ENCODE measurements at regions not wholly inside any gene's neighbourhood (a gene's known extent, or its start where the extent isn't known, plus 50 kb on each side); places are given as distances from the start of the nearest gene placed in this dataset.

- H3K36me3 ChIP-seq (ENCODE audit: low read length), result no peaks in the 10 kb centered on the region
- no peak overlapping the region for H3K4me3 ChIP-seq (ENCODE audit: insufficient read depth, low read length, poor library complexity, severe bottlenecking)
- H3K9me2 ChIP-seq (replicated peaks; ENCODE audit: insufficient read depth, low read length), result no peaks in the 10 kb centered on the region
- no peaks in the 10 kb centered on the region for H3K79me2 ChIP-seq (ENCODE audit: insufficient read depth, low read length)
- no peak overlapping the region for H3K9ac ChIP-seq (ENCODE audit: low read length)
- no peaks in the 10 kb centered on the region for H3F3A ChIP-seq (ENCODE audit: insufficient read depth)
- H4K20me1 ChIP-seq (ENCODE audit: low read depth, low read length), result no peaks in the 10 kb centered on the region
- no peak overlapping the region for H3K4me2 ChIP-seq (ENCODE audit: low read depth, low read length, poor library complexity, severe bottlenecking)
- no peak overlapping the region for H3K27ac ChIP-seq (ENCODE audit: low read depth, low read length)
- H3K27me3 ChIP-seq (ENCODE audit: low read length), result no peaks in the 10 kb centered on the region
- TF ChIP-seq EZH2phosphoT487 (conservative IDR thresholded peaks at IDR 0.05; ENCODE audit: low read length), result no peak
- TF ChIP-seq CTCF (IDR thresholded peaks at IDR 0.05; ENCODE audit: insufficient read depth, low read length, poor library complexity, severe bottlenecking), result no peak
- no peaks in the 10 kb centered on the region for H3K9me3 ChIP-seq (ENCODE audit: insufficient read depth, low read length)
- no peak overlapping the region for H2AFZ ChIP-seq (ENCODE audit: low read depth, low read length, severe bottlenecking)
Observed at GRCh38 chr10:108362961-108363360, 1198.5 kb upstream of the SORCS1 start.

GRCh38 chr10:108362296-108362695, 1197.8 kb upstream of the SORCS1 start:
- H3K27me3 ChIP-seq (ENCODE audit: low read length), result no peaks in the 10 kb centered on the region
- no peaks in the 10 kb centered on the region for H4K20me1 ChIP-seq (ENCODE audit: low read depth, low read length)
- H2AFZ ChIP-seq (ENCODE audit: low read depth, low read length, severe bottlenecking), result no peak overlapping the region
- H3F3A ChIP-seq (ENCODE audit: insufficient read depth), result no peaks in the 10 kb centered on the region
- no peaks in the 10 kb centered on the region for H3K79me2 ChIP-seq (ENCODE audit: insufficient read depth, low read length)
- H3K9me2 ChIP-seq (replicated peaks; ENCODE audit: insufficient read depth, low read length), result no peaks in the 10 kb centered on the region
- TF ChIP-seq EZH2phosphoT487 (conservative IDR thresholded peaks at IDR 0.05; ENCODE audit: low read length) (no peak), CTCF (IDR thresholded peaks at IDR 0.05; ENCODE audit: insufficient read depth, low read length, poor library complexity, severe bottlenecking) (no peak)
- no peak overlapping the region for H3K9ac ChIP-seq (ENCODE audit: low read length)
- H3K9me3 ChIP-seq (ENCODE audit: insufficient read depth, low read length), result no peaks in the 10 kb centered on the region
- H3K4me3 ChIP-seq (ENCODE audit: insufficient read depth, low read length, poor library complexity, severe bottlenecking), result no peak overlapping the region
- H3K4me2 ChIP-seq (ENCODE audit: low read depth, low read length, poor library complexity, severe bottlenecking), result no peak overlapping the region
- no peaks in the 10 kb centered on the region for H3K36me3 ChIP-seq (ENCODE audit: low read length)
- no peak overlapping the region for H3K27ac ChIP-seq (ENCODE audit: low read depth, low read length)

- H3K9ac ChIP-seq (ENCODE audit: low read length), result no peak overlapping the region
- TF ChIP-seq CTCF (IDR thresholded peaks at IDR 0.05; ENCODE audit: insufficient read depth, low read length, poor library complexity, severe bottlenecking) (no peak), EZH2phosphoT487 (conservative IDR thresholded peaks at IDR 0.05; ENCODE audit: low read length) (no peak)
- no peaks in the 10 kb centered on the region for H3K9me3 ChIP-seq (ENCODE audit: insufficient read depth, low read length)
- H2AFZ ChIP-seq (ENCODE audit: low read depth, low read length, severe bottlenecking), result no peak overlapping the region
- H3K9me2 ChIP-seq (replicated peaks; ENCODE audit: insufficient read depth, low read length), result no peaks in the 10 kb centered on the region
- no peaks in the 10 kb centered on the region for H3K36me3 ChIP-seq (ENCODE audit: low read length)
- H3F3A ChIP-seq (ENCODE audit: insufficient read depth), result no peaks in the 10 kb centered on the region
- no peaks in the 10 kb centered on the region for H3K27me3 ChIP-seq (ENCODE audit: low read length)
- no peaks in the 10 kb centered on the region for H3K79me2 ChIP-seq (ENCODE audit: insufficient read depth, low read length)
- no peak overlapping the region for H3K4me3 ChIP-seq (ENCODE audit: insufficient read depth, low read length, poor library complexity, severe bottlenecking)
- no peaks in the 10 kb centered on the region for H4K20me1 ChIP-seq (ENCODE audit: low read depth, low read length)
- no peak overlapping the region for H3K27ac ChIP-seq (ENCODE audit: low read depth, low read length)
- H3K4me2 ChIP-seq (ENCODE audit: low read depth, low read length, poor library complexity, severe bottlenecking), result no peak overlapping the region
Observed at GRCh38 chr10:108360187-108360586, 1195.7 kb upstream of the SORCS1 start.
